NB4 (cell line): ENCODE measurements at regions not wholly inside any gene's neighbourhood (a gene's known extent, or its start where the extent isn't known, plus 50 kb on each side); places are given as distances from the start of the nearest gene placed in this dataset.

Experiments used
- CTCF ChIP-seq: IDR thresholded peaks from one replicate; pipeline ENCODE4 v1.5.1; 2012; ENCODE audit warnings: low read depth, low read length
- MAX ChIP-seq: IDR thresholded peaks from 2 replicates; pipeline ENCODE4 v1.6.1; 2011; ENCODE audit warnings: low read depth, low read length
- MYC ChIP-seq: IDR thresholded peaks from 2 replicates; pipeline ENCODE4 v1.6.1; 2011; ENCODE audit warnings: low read depth, low read length
- POLR2A ChIP-seq: IDR thresholded peaks from 2 replicates; pipeline ENCODE4 v1.6.1; 2011; ENCODE audit warnings: mild to moderate bottlenecking; ENCODE audit not compliant: insufficient read length; ENCODE audit errors: extremely low read depth

GRCh38 chr1:244305776-244306341 is 145.8 kb downstream of the ADSS2 start:
- TF ChIP-seq POLR2A (no peak), CTCF (no peak), MAX (no peak), MYC (no peak)
